Right atrium auricular region (tissue), 2 donors: ENCODE measurements at regions not wholly inside any gene's neighbourhood (a gene's known extent, or its start where the extent isn't known, plus 50 kb on each side); places are given as distances from the start of the nearest gene placed in this dataset.

ENCODE experiments used
- DNase-seq: peaks from one replicate; pipeline ENCODE4 v3.0.0-alpha.2; 2019; ENCODE audit warnings: low spot score
- H3K27ac ChIP-seq, 2 donors: fragments of 200-600 bp; sonication (generic); 1 replicate in 1 of 2; 2 replicates in 1 of 2; pipeline ENCODE4 v1.5.1; 2016 to 2019
- H3K27me3 ChIP-seq, 2 donors: fragments of 200-600 bp; sonication (generic); one replicate each; pipeline versions ENCODE4 v1.5.1 to v1.6.0; 2017 to 2019
- H3K36me3 ChIP-seq: fragments of 200-600 bp; sonication (generic); one replicate; pipeline ENCODE4 v1.5.1; 2016
- H3K4me1 ChIP-seq, 2 donors: fragments of 200-600 bp; sonication (generic); one replicate each; pipeline versions ENCODE4 v1.5.1 to v1.6.0; 2017 to 2019
- H3K4me3 ChIP-seq, 2 donors: fragments of 200-600 bp; sonication (generic); 1 replicate in 1 of 2; 2 replicates in 1 of 2; pipeline ENCODE4 v1.5.1; 2017 to 2019; ENCODE audit warnings: mild to moderate bottlenecking in 1 of 2, moderate library complexity in 1 of 2
- H3K9me3 ChIP-seq, 2 donors: fragments of 200-600 bp; sonication (generic); one replicate each; pipeline ENCODE4 v1.5.1; 2019
- CTCF ChIP-seq, 2 donors: fragments of 200-600 bp; sonication (generic); IDR thresholded peaks; one replicate each; pipeline ENCODE4 v1.5.1; 2019; ENCODE audit warnings: antibody characterized with exemption in 2 of 2

DNA sequence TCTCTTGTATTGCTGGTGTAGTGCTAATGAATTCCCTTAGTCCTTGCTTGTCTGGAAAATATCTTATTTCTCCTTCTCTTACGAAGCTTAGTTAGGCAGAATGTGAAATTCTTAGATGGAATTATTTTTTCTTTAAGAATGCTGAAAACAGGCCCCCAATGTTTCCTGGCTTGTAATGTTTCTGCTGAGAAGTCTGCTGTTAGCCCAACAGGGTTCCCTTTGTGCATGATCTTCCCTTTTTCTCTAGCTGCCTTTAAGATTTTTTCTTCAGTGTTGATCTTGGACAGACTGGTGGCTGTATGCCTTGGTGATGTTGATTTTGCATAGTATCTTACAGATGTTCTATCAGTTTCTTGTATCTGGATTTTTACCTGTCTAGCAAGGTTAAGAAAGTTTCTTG is 191.3 kb upstream of the DMRTA1 start:
- no peak overlapping the region for H3K4me3 ChIP-seq
- no peak for TF ChIP-seq CTCF (IDR thresholded peaks at IDR 0.05)
- peaks cover 0 to 34% of the 10 kb centered on the region in 2 donors for H3K9me3 ChIP-seq
- H3K36me3 ChIP-seq, result no peaks in the 10 kb centered on the region
- no peaks in the 10 kb centered on the region for H3K27me3 ChIP-seq
- DNase-seq, result no peak
- no peak overlapping the region for H3K27ac ChIP-seq
- no peaks in the 10 kb centered on the region for H3K4me1 ChIP-seq

GRCh38 chr9:22256381-22256780 is 190.2 kb upstream of the DMRTA1 start:
- Histone ChIP-seq H3K27ac (no peak overlapping the region), H3K4me1 (no peaks in the 10 kb centered on the region), H3K4me3 (no peak overlapping the region), H3K27me3 (no peaks in the 10 kb centered on the region), H3K36me3 (no peaks in the 10 kb centered on the region), H3K9me3 (peaks cover 0 to 25% of the 10 kb centered on the region in 2 donors)
- no peak for DNase-seq
- TF ChIP-seq CTCF (IDR thresholded peaks at IDR 0.05), result no peak

DNA sequence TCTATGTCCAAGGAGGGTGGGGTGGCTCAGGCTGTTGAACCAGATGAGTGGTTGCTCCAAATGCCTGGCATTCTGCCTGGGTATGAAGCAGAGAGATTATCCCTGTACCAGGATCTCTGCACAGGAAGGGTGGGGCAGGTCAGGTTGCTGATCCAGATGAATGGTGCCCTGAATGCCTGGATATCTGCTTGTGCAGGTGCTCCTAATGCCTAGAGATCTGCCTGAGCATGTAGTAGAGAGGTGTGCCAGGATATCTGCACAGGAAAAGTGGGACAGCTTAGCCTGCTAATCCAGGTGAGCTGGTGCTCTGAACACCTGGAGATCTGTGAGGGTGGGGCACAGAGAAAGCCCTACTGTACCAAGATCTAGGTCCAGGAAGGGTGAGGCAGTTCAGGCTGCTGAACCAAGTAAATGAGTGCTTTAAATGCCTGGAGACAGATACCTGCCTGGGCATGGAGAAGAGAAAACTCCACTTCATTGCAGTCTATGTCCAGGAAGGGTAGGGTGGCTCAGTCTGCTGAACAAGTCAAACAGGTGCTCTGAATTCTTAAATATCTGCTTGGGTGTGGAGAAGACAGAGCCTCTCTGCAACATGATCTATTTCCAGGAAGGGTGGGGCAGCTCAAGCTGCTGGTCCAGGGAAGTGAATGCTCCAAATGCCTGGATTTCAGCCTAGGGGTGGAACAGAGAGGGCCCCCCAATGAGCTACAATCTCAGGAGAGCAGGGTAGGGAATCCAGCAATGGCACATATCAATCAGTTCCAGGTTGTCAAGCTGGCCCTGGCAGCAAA is 189.4 kb upstream of the DMRTA1 start:
- TF ChIP-seq CTCF (IDR thresholded peaks at IDR 0.05), result no peak
- H3K36me3 ChIP-seq, result no peaks in the 10 kb centered on the region
- no peak overlapping the region for H3K4me3 ChIP-seq
- no peak for DNase-seq
- no peak overlapping the region for H3K27ac ChIP-seq
- no peaks in the 10 kb centered on the region for H3K27me3 ChIP-seq
- no peaks in the 10 kb centered on the region for H3K4me1 ChIP-seq
- H3K9me3 ChIP-seq, result peaks cover 0 to 17% of the 10 kb centered on the region in 2 donors

GRCh38 chr9:22265038-22265437 is 181.6 kb upstream of the DMRTA1 start:
- H3K4me1 ChIP-seq, result no peaks in the 10 kb centered on the region
- no peak for TF ChIP-seq CTCF (IDR thresholded peaks at IDR 0.05)
- H3K9me3 ChIP-seq, result peaks cover 0 to 16% of the 10 kb centered on the region in 2 donors
- H3K27me3 ChIP-seq, result no peaks in the 10 kb centered on the region
- no peak overlapping the region for H3K27ac ChIP-seq
- H3K4me3 ChIP-seq, result no peak overlapping the region
- H3K36me3 ChIP-seq, result no peaks in the 10 kb centered on the region
- no peak for DNase-seq

- no peak for TF ChIP-seq CTCF (IDR thresholded peaks at IDR 0.05)
Observed at GRCh38 chr9:22265534-22265933, 181.1 kb upstream of the DMRTA1 start.

DNA sequence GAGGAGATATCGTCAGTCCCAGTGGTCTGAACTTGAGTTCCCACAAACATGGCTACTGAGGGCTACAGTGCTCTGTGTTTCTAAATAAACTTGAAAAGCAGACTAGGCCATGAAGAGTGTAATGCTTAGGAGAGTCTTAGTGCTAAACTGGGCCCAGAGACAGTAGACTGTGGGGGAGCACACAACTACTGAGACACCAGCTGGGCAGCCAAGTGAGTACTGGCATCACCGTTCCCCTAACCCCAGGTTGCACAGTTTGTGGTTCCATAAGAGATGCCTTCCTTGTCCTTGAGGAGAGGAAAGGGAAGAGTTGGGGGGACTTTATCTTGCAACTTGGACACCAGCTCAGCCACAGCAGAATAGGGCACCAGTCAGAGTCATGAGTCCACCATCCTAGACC is 172.1 kb upstream of the DMRTA1 start:
- Histone ChIP-seq H3K4me1 (no peaks in the 10 kb centered on the region), H3K9me3 (no peaks in the 10 kb centered on the region), H3K4me3 (no peak overlapping the region), H3K27ac (no peak overlapping the region), H3K36me3 (no peaks in the 10 kb centered on the region), H3K27me3 (no peaks in the 10 kb centered on the region)
- DNase-seq, result no peak
- no peak for TF ChIP-seq CTCF (IDR thresholded peaks at IDR 0.05)

More at GRCh38 chr9:22265534-22265933, 181.1 kb upstream of the DMRTA1 start:
- Histone ChIP-seq H3K36me3 (no peaks in the 10 kb centered on the region), H3K9me3 (peaks cover 0 to 16% of the 10 kb centered on the region in 2 donors), H3K4me1 (no peaks in the 10 kb centered on the region), H3K4me3 (no peak overlapping the region), H3K27ac (no peak overlapping the region), H3K27me3 (no peaks in the 10 kb centered on the region)
- no peak for DNase-seq
